ENCODE measurements at regions not wholly inside any gene's neighbourhood (a gene's known extent, or its start where the extent isn't known, plus 50 kb on each side); places are given as distances from the start of the nearest gene placed in this dataset.

GRCh38 chr6:149218471-149218870 lies 99.0 kb upstream of the TAB2 start:
- no peaks in the 10 kb centered on the region for H3K36me3 Mint-ChIP-seq (ENCODE audit: low read depth, unreplicated experiment)
- no peaks in the 10 kb centered on the region for H3K27me3 Mint-ChIP-seq (ENCODE audit: unreplicated experiment)
- no peak for TF ChIP-seq CTCF (IDR thresholded peaks at IDR 0.05; ENCODE audit: unreplicated experiment)
- H3K27ac Mint-ChIP-seq (ENCODE audit: unreplicated experiment): no peak overlapping the region
- no peak overlapping the region for H3K4me3 Mint-ChIP-seq (ENCODE audit: unreplicated experiment)
- peaks cover 11% of the 10 kb centered on the region for H3K4me1 Mint-ChIP-seq (ENCODE audit: unreplicated experiment)
- no peak for DNase-seq (ENCODE audit: low spot score)
- no peaks in the 10 kb centered on the region for H3K9me3 Mint-ChIP-seq (ENCODE audit: unreplicated experiment)

DNA sequence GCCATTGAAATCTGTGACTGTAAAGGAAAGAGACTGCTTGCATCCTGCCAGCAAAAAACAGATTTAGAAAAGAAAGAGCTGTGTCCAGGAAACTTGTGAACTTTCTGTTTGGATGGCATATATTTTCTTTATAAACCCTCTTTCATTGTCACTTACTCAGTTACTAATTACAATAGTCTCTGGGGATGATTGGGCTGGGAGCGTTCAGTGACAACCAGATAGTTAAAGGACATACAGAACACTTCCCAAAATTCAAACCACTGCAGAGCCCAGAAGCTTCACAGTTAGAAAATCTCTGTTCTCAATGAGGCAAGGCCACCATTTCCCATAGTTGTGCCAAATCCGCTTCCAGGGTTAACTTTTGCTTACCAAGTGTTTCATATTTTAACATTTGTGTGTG lies 98.6 kb upstream of the TAB2 start:
- no peak for DNase-seq (ENCODE audit: low spot score)
- Mint-ChIP-seq H3K27ac (ENCODE audit: unreplicated experiment) (no peak overlapping the region), H3K36me3 (ENCODE audit: low read depth, unreplicated experiment) (no peaks in the 10 kb centered on the region), H3K27me3 (ENCODE audit: unreplicated experiment) (no peaks in the 10 kb centered on the region), H3K4me3 (ENCODE audit: unreplicated experiment) (no peak overlapping the region), H3K9me3 (ENCODE audit: unreplicated experiment) (no peaks in the 10 kb centered on the region), H3K4me1 (ENCODE audit: unreplicated experiment) (peaks cover 11% of the 10 kb centered on the region)
- TF ChIP-seq CTCF (IDR thresholded peaks at IDR 0.05; ENCODE audit: unreplicated experiment): no peak

GRCh38 chr6:149220882-149221773 lies 96.4 kb upstream of the TAB2 start:
- H3K4me3 Mint-ChIP-seq (ENCODE audit: unreplicated experiment): no peak overlapping the region
- TF ChIP-seq CTCF (IDR thresholded peaks at IDR 0.05; ENCODE audit: unreplicated experiment): no peak
- no peaks in the 10 kb centered on the region for H3K27me3 Mint-ChIP-seq (ENCODE audit: unreplicated experiment)
- H3K36me3 Mint-ChIP-seq (ENCODE audit: low read depth, unreplicated experiment): no peaks in the 10 kb centered on the region
- no peak for DNase-seq (ENCODE audit: low spot score)
- no peaks in the 10 kb centered on the region for H3K9me3 Mint-ChIP-seq (ENCODE audit: unreplicated experiment)
- peaks cover 11% of the 10 kb centered on the region for H3K4me1 Mint-ChIP-seq (ENCODE audit: unreplicated experiment)
- H3K27ac Mint-ChIP-seq (ENCODE audit: unreplicated experiment): no peak overlapping the region

DNA sequence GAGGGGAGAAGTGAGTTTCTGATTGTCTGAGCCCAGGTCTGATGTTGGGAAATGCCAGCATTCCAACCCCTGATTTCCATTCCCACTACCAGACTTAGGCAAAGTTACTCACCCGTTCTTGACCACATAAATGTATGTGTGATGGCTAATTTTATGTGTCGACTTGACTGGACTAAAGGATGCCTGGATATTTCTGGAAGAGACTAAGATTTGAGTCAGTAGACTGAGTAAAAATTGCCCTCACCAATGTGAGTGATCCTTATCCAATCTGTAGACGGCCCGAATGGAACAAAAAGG lies 95.8 kb upstream of the TAB2 start:
- Mint-ChIP-seq H3K4me3 (ENCODE audit: unreplicated experiment) (no peak overlapping the region), H3K9me3 (ENCODE audit: unreplicated experiment) (no peaks in the 10 kb centered on the region), H3K4me1 (ENCODE audit: unreplicated experiment) (peaks cover 11% of the 10 kb centered on the region), H3K27ac (ENCODE audit: unreplicated experiment) (no peak overlapping the region), H3K36me3 (ENCODE audit: low read depth, unreplicated experiment) (no peaks in the 10 kb centered on the region), H3K27me3 (ENCODE audit: unreplicated experiment) (no peaks in the 10 kb centered on the region)
- DNase-seq (ENCODE audit: low spot score): no peak
- no peak for TF ChIP-seq CTCF (IDR thresholded peaks at IDR 0.05; ENCODE audit: unreplicated experiment)

- TF ChIP-seq CTCF (IDR thresholded peaks at IDR 0.05; ENCODE audit: unreplicated experiment): no peak
- H3K27me3 Mint-ChIP-seq (ENCODE audit: unreplicated experiment): no peaks in the 10 kb centered on the region
- H3K4me1 Mint-ChIP-seq (ENCODE audit: unreplicated experiment): peaks cover 8% of the 10 kb centered on the region
- no peak for DNase-seq (ENCODE audit: low spot score)
- H3K36me3 Mint-ChIP-seq (ENCODE audit: low read depth, unreplicated experiment): no peaks in the 10 kb centered on the region
- H3K4me3 Mint-ChIP-seq (ENCODE audit: unreplicated experiment): no peak overlapping the region
- no peak overlapping the region for H3K27ac Mint-ChIP-seq (ENCODE audit: unreplicated experiment)
- H3K9me3 Mint-ChIP-seq (ENCODE audit: unreplicated experiment): no peaks in the 10 kb centered on the region
Measured at GRCh38 chr6:149223120-149223903, 94.2 kb upstream of the TAB2 start.
